HK-2 (cell line): ENCODE measurements at regions not wholly inside any gene's neighbourhood (a gene's known extent, or its start where the extent isn't known, plus 50 kb on each side); places are given as distances from the start of the nearest gene placed in this dataset.
A peak's percentile ranks its signal among the peaks of the same experiment; 100 is the strongest.
"Not testable (repeated sequence)": the region's sequence is repeated elsewhere in the genome, so short reads cannot be mapped to it uniquely, and the experiment has no call there.

Experiments
- DNase-seq: peaks from one replicate; pipeline ENCODE4 v3.0.0-alpha.2; 2018; ENCODE audit not compliant: unreplicated experiment

DNA sequence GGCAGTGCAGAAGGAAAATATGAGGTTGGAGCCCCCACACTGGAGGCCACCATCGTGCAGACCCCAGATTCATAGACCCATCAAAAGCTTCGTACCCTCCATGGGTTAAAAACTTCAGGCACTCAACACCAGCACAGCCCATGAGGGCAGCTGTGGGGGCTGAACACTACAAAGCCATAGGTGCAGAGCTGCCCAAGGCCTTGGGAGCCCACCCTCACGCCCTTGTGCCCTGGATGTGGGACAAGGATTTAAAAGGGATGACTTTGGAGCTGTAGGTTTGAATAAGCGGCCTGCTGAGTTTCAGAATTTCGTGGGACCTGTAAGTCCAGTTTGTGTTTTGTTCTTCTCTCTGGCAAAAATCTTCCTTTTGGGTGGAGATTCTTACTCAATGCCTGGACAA lies 747.6 kb downstream of the SPATA31A6 start:
- not testable (repeated sequence) for DNase-seq

DNA sequence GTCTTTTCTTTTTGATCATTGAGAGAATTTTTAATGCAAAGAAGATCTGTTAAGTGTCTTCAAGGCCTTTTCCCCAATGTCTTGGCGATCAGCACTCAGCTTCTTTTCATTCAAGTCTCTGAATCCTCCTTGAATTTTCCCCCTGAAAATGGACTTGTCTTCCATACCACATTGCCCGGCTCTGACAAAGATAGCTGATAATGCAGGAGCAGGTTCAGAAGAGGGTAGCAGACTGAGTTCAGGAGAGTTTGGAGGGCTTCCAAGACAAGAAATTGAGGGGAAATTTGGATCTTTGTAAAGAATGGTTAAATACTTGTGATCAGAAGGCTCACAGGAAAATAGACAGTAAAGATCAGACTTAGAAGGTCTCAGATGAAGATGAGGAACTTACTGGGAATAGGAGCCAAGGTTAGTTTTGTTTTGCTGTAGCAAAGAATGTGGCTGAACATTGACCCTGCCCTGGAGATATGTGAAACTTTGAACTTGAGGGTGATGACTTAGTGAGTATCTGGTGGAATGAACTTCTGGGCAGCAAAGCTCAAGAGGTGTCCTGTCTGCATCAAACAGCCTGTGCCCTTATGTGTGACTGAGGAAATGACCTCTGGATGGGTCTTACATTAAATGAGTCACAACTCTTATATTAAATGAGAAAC lies 754.2 kb downstream of the SPATA31A6 start:
- not testable (repeated sequence) for DNase-seq

DNA sequence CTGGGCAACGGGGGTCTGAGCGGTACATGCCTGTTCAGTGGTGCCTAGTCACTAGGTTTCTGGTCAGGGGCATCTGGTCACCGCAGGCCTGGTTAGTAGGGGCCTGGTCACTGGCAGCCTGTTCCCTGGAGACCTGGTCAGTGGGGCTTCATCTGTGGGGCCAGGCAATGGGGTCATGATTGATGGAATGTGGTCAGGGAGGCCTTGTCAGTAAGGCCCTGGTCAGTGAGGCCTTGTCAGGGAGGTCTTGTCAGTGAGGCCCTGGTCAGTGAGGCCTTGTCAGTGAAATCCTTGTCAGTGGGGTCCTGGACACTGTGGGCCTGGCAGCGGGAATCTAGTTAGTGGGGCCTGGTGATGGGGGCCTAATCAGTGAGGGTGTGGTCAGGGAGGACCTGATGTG lies 763.6 kb downstream of the SPATA31A6 start:
- DNase-seq: not testable (repeated sequence)

DNA sequence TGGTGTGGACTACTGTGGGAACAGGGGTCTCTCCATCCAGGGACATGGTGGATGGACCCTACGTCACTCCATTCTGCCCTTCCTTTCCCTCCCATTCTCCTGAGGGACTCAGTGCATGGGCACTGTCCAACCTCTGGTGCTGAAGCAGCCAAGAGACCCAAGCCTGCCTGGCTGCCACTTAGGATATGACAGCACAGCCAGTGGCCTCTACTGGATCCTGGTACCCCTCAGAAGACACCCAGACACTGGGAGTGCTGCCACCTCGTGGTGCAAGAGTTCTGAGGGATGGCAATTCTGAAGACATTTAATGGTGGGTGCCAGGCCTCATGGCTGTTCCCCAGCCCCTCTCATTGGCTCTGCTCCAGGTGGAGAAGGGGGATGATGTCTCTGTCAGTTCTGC lies 767.8 kb downstream of the SPATA31A6 start:
- peak; percentile 10 for DNase-seq

DNA sequence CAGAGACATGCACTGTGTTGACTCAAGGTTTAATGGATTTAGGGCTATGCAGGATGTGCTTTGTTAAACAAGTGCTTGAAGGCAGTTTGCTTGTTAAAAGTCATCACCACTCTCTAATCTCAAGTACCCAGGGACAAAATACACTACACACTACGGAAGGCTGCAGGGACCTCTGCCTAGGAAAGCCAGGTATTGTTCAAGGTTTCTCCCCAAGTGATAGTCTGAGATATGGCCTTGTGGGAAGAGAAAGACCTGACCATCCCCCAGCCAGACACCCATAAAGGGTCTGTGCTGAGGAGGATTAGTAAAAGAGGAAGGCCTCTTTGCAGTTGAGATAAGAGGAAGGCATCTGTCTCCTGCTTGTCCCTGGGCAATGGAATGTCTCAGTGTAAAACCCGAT lies 781.7 kb downstream of the SPATA31A6 start:
- DNase-seq: not testable (repeated sequence)

DNA sequence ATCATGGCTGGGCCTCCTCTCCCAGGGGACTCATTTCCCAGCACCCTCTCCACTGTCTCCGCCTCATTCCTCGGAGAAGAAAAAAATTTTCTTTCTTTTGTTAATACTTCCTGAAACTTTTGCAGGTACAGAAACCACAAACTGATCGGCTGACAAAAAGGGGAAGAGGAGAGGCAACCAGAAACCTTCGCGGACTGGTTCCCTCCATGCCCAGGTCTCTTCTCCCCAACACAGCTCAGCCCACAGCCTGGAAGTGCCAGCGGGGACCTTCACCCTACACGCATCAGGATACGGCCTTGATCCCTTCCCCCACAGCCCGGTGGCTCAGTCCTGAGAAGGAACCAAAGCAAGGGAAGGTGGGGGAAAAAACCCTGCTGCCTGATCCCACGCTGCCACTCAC lies 788.4 kb downstream of the SPATA31A6 start:
- not testable (repeated sequence) for DNase-seq

DNA sequence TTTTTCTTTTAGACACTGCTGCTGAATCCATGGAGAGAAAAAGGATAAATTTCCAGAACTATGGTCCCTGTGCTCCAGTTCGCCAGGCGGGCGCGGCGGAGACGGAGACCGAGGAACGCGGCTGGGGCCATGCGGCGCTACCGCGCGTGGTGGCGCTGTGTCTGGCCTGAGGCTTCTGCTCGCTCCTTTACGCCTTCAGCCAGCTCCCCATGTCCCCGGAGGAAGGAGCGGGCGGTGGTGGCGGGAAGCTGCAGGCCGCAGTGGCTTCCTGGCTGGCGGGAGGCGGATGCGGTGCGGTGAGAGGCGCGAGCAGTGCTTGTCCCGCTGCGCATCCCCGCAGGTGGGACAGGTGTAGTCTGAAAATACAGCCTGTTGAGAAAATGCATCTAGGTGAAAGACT lies 791.3 kb downstream of the SPATA31A6 start:
- DNase-seq: not testable (repeated sequence)

DNA sequence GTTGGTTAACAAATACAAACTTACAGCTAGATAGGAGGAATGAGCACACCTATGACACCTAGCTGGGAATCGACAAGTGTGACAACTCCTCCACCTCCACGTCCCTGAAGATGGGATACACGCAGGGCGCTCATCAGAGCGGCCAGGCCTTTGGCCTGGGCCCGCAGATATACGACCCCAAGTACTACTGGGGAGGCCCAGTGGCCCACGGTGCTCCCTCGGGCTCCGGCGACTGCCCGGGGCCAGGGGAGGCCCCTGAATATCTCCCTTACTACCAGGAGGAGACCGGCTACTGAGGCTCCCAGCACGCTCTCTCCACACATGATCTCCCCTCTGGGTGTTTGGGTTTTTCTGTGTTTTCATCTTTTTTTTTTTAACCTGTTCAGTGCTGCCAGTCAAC lies 801.3 kb downstream of the SPATA31A6 start:
- DNase-seq: not testable (repeated sequence)
